K562 (cell line): ENCODE measurements at regions not wholly inside any gene's neighbourhood (a gene's known extent, or its start where the extent isn't known, plus 50 kb on each side); places are given as distances from the start of the nearest gene placed in this dataset.

Source experiments
- ATAC-seq: fragments of 200-7000 bp; cut with Tn5 transposase; 3 replicates; pipeline ENCODE4 v1.9.1; 2020; ENCODE audit warnings: moderate library complexity
- BruUV-seq: library from RNA; stranded (reverse); fragments of 400-500 nt; replicated peaks from 2 replicates; lab custom pipeline; 2021; lab: Mats Ljungman, UMichigan
- CTCF ChIA-PET: fragments of 300-600 bp; formaldehyde crosslinking; extraction: SDS; loops from one replicate; lab custom pipeline; 2021; ENCODE audit warnings: low intra/inter-chr PET ratio; lab: Yijun Ruan, JAX
- POLR2A ChIA-PET: fragments of 300-600, 350-650 bp; sonication (Branson Sonifier 250); formaldehyde crosslinking; extraction: SDS; loops from one replicate; lab custom pipeline; 2021; ENCODE audit warnings: antibody characterized with exemption, inconsistent platforms; lab: Yijun Ruan, JAX
- DNase-seq, 4 experiments: peaks; one replicate each; pipeline versions ENCODE4 v3.0.0 to v3.0.0-alpha.2; 2011 to 2018; ENCODE audit warnings: low spot score in 3 of 4, mixed read lengths in 3 of 4; ENCODE audit errors: extremely low read depth in 1 of 4
- FAIRE-seq: peaks from 2 replicates; lab custom pipeline; 2011; peaks lifted over from hg19 to GRCh38; lab: Jason Lieb, UNC
- H2AFZ ChIP-seq: 2 replicates; pipeline ENCODE4 v1.6.0; 2011; ENCODE audit warnings: low read depth, low read length, control low read depth, inconsistent platforms
- H3K27ac ChIP-seq: fragments of 200-600 bp; 3 replicates; pipeline ENCODE4 v1.8.0; 2011; ENCODE audit warnings: low read depth, mild to moderate bottlenecking, control low read depth, inconsistent platforms, low read length, moderate library complexity, mixed read lengths; ENCODE audit errors: extremely low read depth
- H3K27me3 ChIP-seq, 2 experiments: fragments of 300-600 bp in 1 of 2; 2 replicates in 1 of 2; 3 replicates in 1 of 2; pipeline versions ENCODE4 v1.6.0 to v1.8.0; 2011; ENCODE audit warnings: inconsistent platforms in 2 of 2, low read length in 2 of 2, mild to moderate bottlenecking in 1 of 2, mixed read lengths in 1 of 2, moderate library complexity in 1 of 2; ENCODE audit not compliant: control insufficient read depth in 2 of 2, insufficient read depth in 2 of 2
- H3K36me3 ChIP-seq: fragments of 300-600 bp; 3 replicates; pipeline ENCODE4 v1.8.0; 2011; ENCODE audit warnings: mild to moderate bottlenecking, low read length, inconsistent platforms; ENCODE audit not compliant: control insufficient read depth, insufficient read depth
- H3K4me1 ChIP-seq, 2 experiments: fragments of 200-600 bp in 1 of 2; replicated peaks in 1 of 2; 2 replicates in 1 of 2; 3 replicates in 1 of 2; pipeline versions ENCODE4 v1.5.1 to v1.8.0; 2011; ENCODE audit warnings: inconsistent platforms in 2 of 2, low read length in 2 of 2, mild to moderate bottlenecking in 1 of 2, mixed read lengths in 1 of 2, moderate library complexity in 1 of 2; ENCODE audit not compliant: control insufficient read depth in 2 of 2, insufficient read depth in 2 of 2
- H3K4me2 ChIP-seq: 2 replicates; pipeline ENCODE4 v1.6.1; 2011; ENCODE audit warnings: low read length, control low read depth, inconsistent platforms, mixed read lengths; ENCODE audit not compliant: insufficient read depth
- H3K4me3 ChIP-seq: fragments of 200-600 bp; sonication (generic), shearing (Covaris generic); 2 replicates; pipeline ENCODE4 v1.5.1; 2016; ENCODE audit warnings: control low read depth, inconsistent platforms
- H3K79me2 ChIP-seq: fragments of 200-600 bp; 3 replicates; pipeline ENCODE4 v1.8.0; 2011; ENCODE audit warnings: low read length, inconsistent platforms; ENCODE audit not compliant: control insufficient read depth, insufficient read depth
- H3K9ac ChIP-seq, 2 experiments: 2 replicates each; pipeline versions ENCODE4 v1.6.0 to v1.6.1; 2011; ENCODE audit warnings: low read depth in 2 of 2, low read length in 2 of 2, control low read depth in 1 of 2, inconsistent platforms in 1 of 2, mild to moderate bottlenecking in 1 of 2, mixed read lengths in 1 of 2; ENCODE audit not compliant: insufficient read depth in 1 of 2
- H3K9me1 ChIP-seq: one replicate; pipeline ENCODE4 v1.6.0; 2011; ENCODE audit warnings: inconsistent platforms, mild to moderate bottlenecking, low read length, moderate library complexity; ENCODE audit not compliant: control insufficient read depth, insufficient read depth
- H3K9me3 ChIP-seq: replicated peaks from 2 replicates; pipeline ENCODE4 v1.5.1; 2011; ENCODE audit warnings: low read depth, low read length, inconsistent platforms; ENCODE audit not compliant: control insufficient read depth, insufficient read depth
- H4K20me1 ChIP-seq: replicated peaks from 2 replicates; pipeline ENCODE4 v1.6.1; 2011; ENCODE audit warnings: low read length, inconsistent platforms, mixed read lengths; ENCODE audit not compliant: control insufficient read depth, insufficient read depth
- RBM17 ChIP-seq: fragments of 200-400 bp; formaldehyde crosslinking; IDR thresholded peaks from 2 replicates; pipeline ENCODE4 v1.6.1; 2017; ENCODE audit warnings: low read depth, mild to moderate bottlenecking, low read length, borderline replicate concordance
- RCOR1 ChIP-seq, 2 experiments: IDR thresholded peaks; 2 replicates each; pipeline ENCODE4 v1.6.1; 2012; ENCODE audit warnings: low read depth in 2 of 2, low read length in 2 of 2, borderline replicate concordance in 1 of 2, improper control_type of control experiment in 1 of 2
- TAF1 ChIP-seq: IDR thresholded peaks from 2 replicates; pipeline ENCODE4 v1.6.1; 2011; ENCODE audit warnings: mild to moderate bottlenecking, low read length, moderate library complexity; ENCODE audit not compliant: insufficient read depth, control insufficient read depth, severe bottlenecking; ENCODE audit errors: extremely low read depth
- whole genome bisulfite sequencing: fragments of 100-300 bp; shearing (Covaris generic); methylation state at CpG from one replicate; pipeline ENCODE4 v1.1.6; 2016; ENCODE audit warnings: low coverage, mixed read lengths; ENCODE audit not compliant: insufficient coverage; ENCODE audit errors: missing lambda C conversion rate; 5-methylcytosine and 5-hydroxymethylcytosine counted together
- in situ Hi-C: fragments of 300-500 bp; cut with MboI; formaldehyde crosslinking; loops from 4 replicates; pipeline ENCODE4 v1.15.0; 2018; ENCODE audit warnings: inconsistent platforms, mixed read lengths
- intact Hi-C: fragments of 100-400 bp; cut with micrococcal nuclease; formaldehyde crosslinking; loops from 2 replicates; pipeline ENCODE4 v1.14.2; 2022
- TF ChIP-seq, protein P1 (sequence below): fragments of 450-650 bp; IDR thresholded peaks from 2 replicates; pipeline ENCODE4 v1.6.1; 2016; ENCODE audit warnings: missing biosample characterization, missing genetic modification characterization

DNA sequence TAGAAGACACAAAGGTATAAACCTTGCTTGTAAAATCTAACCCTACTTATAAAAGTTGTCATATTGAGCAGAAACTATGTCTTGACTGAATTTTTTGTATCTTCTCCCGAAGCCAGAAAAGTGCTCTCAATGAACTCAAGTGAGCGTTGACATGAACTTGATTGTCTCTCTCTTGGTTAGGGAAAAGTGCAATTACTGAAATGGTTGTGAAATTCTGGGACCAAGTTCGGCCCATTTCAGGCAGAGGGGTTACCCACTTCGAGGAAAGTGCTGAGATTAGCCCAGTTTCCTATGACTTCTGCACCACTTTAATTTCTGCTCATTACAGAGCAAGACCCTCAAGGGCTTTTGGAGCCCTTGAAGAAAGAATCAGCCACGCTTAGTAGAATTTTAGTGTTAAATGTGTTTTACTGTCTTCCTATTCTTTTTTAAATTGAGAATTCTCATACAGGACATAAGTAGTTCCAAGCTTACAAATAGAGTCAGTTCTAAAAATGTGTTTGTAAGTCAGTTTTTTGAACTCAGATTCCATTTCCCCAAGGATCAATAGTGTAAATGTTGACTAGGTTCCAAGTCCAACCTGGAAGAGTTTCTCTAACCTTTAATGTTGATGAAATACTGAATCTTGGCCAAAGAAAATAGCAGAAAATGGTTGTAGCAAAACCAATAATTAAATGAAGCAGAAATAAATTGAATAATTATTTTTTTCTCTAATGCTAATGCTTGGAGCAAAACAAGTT is 125.7 kb upstream of the ACSL4 start:
- Histone ChIP-seq H3K27ac (no peak overlapping the region), H3K9me3 (no peaks in the 10 kb centered on the region), H3K4me1 (peaks cover 0 to 9% of the 10 kb centered on the region in 2 experiments; a peak in 2 of 5 replicates), H3K9me1 (no peaks in the 10 kb centered on the region), H3K79me2 (no peaks in the 10 kb centered on the region), H3K9ac (no peak overlapping the region), H2AFZ (no peak overlapping the region), H3K4me3 (no peak overlapping the region), H4K20me1 (no peaks in the 10 kb centered on the region), H3K36me3 (no peaks in the 10 kb centered on the region), H3K27me3 (no peaks in the 10 kb centered on the region), H3K4me2 (no peak overlapping the region)
- in situ Hi-C loops (no loop called here), intact Hi-C loops (loop anchor here (2.0 to 5.0 kb wide), 2 partner anchors 30 to 86 kb away; no protein-coding TSS in a partner anchor)
- no peak for DNase-seq
- no TSS peak for BruUV-seq
- TF ChIP-seq RCOR1 (IDR thresholded peaks at IDR 0.05; ENCODE audit: borderline replicate concordance in 1 of 2, low read depth in 2 of 2, low read length in 2 of 2) (no peak), RBM17 (no peak), TAF1 (no peak)
- TF ChIP-seq, protein P1, sequence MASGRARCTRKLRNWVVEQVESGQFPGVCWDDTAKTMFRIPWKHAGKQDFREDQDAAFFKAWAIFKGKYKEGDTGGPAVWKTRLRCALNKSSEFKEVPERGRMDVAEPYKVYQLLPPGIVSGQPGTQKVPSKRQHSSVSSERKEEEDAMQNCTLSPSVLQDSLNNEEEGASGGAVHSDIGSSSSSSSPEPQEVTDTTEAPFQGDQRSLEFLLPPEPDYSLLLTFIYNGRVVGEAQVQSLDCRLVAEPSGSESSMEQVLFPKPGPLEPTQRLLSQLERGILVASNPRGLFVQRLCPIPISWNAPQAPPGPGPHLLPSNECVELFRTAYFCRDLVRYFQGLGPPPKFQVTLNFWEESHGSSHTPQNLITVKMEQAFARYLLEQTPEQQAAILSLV (tag) = no peak
- WGBS = 34% methylated on average over 5 of the region's 5 CpGs
- ChIA-PET POLR2A (interaction anchor here (0.5 kb wide), 1 partner anchor 147 kb away, joined by 3 read pairs; no protein-coding TSS in a partner anchor), CTCF (interaction anchor here (5.0 kb wide), 1 partner anchor 146 kb away, joined by 20 read pairs; no protein-coding TSS in a partner anchor)
- no peak for ATAC-seq
- no peak for FAIRE-seq
